Liver (tissue), 8 donors: ENCODE measurements at regions not wholly inside any gene's neighbourhood (a gene's known extent, or its start where the extent isn't known, plus 50 kb on each side); places are given as distances from the start of the nearest gene placed in this dataset.
A peak's percentile ranks its signal among the peaks of the same experiment; 100 is the strongest.

Experiments used
- DNase-seq: peaks from one replicate; pipeline ENCODE4 v3.0.0-alpha.2; 2017; ENCODE audit warnings: low spot score
- H3K27ac ChIP-seq, 2 donors: one replicate each; pipeline ENCODE4 v1.7.0; 2013; ENCODE audit warnings: inconsistent platforms in 2 of 2, low read length in 2 of 2, control low read depth in 1 of 2, low read depth in 1 of 2, mild to moderate bottlenecking in 1 of 2
- H3K27me3 ChIP-seq, 4 donors: one replicate each; pipeline versions ENCODE4 v1.6.1 to v1.7.0; 2013; ENCODE audit warnings: low read length in 3 of 4, inconsistent platforms in 1 of 4, mild to moderate bottlenecking in 1 of 4, moderate library complexity in 1 of 4; ENCODE audit not compliant: control insufficient read depth in 4 of 4, insufficient read depth in 4 of 4
- H3K36me3 ChIP-seq, 4 donors: one replicate each; pipeline versions ENCODE4 v1.6.1 to v1.7.0; 2013; ENCODE audit warnings: low read length in 3 of 4, mild to moderate bottlenecking in 3 of 4, low read depth in 1 of 4, moderate library complexity in 1 of 4; ENCODE audit not compliant: control insufficient read depth in 4 of 4, insufficient read depth in 3 of 4
- H3K4me1 ChIP-seq, 4 donors: one replicate each; pipeline versions ENCODE4 v1.6.1 to v1.7.0; 2013; ENCODE audit warnings: low read length in 3 of 4, mild to moderate bottlenecking in 3 of 4, moderate library complexity in 1 of 4; ENCODE audit not compliant: control insufficient read depth in 4 of 4, insufficient read depth in 4 of 4
- H3K4me3 ChIP-seq, 3 donors: one replicate each; pipeline versions ENCODE4 v1.6.1 to v1.7.0; 2013; ENCODE audit warnings: low read length in 3 of 3, control low read depth in 1 of 3, low read depth in 1 of 3, mild to moderate bottlenecking in 1 of 3
- H3K9ac ChIP-seq, 2 donors: one replicate each; pipeline ENCODE4 v1.7.0; 2013; ENCODE audit warnings: low read length in 2 of 2, mild to moderate bottlenecking in 2 of 2, moderate library complexity in 2 of 2, control low read depth in 1 of 2, low read depth in 1 of 2
- H3K9me3 ChIP-seq, 4 donors: one replicate each; pipeline versions ENCODE4 v1.6.1 to v1.7.0; 2013; ENCODE audit warnings: low read length in 3 of 4; ENCODE audit not compliant: control insufficient read depth in 4 of 4
- CTCF ChIP-seq: fragments of 150-350 bp; IDR thresholded peaks from 2 replicates; pipeline ENCODE4 v1.5.1; 2017; ENCODE audit warnings: improper control_type of control experiment, low read depth, low read length; ENCODE audit not compliant: missing input control
- EGR1 ChIP-seq, 2 donors: IDR thresholded peaks; 2 replicates each; pipeline ENCODE4 v1.6.1; 2016 to 2018; ENCODE audit warnings: antibody characterized with exemption in 2 of 2, low read depth in 2 of 2
- FOXA2 ChIP-seq: IDR thresholded peaks from 2 replicates; pipeline ENCODE4 v1.6.1; 2016; ENCODE audit warnings: antibody characterized with exemption
- GABPA ChIP-seq, 2 donors: IDR thresholded peaks in 1 of 2; conservative IDR thresholded peaks in 1 of 2; 2 replicates each; pipeline ENCODE4 v1.6.1; 2016; ENCODE audit warnings: antibody characterized with exemption in 2 of 2, mild to moderate bottlenecking in 1 of 2, moderate library complexity in 1 of 2
- HNF4A ChIP-seq, 2 donors: conservative IDR thresholded peaks; 2 replicates each; pipeline ENCODE4 v1.6.1; 2016; ENCODE audit warnings: antibody characterized with exemption in 2 of 2, mild to moderate bottlenecking in 2 of 2
- JUND ChIP-seq, 2 donors: IDR thresholded peaks; 2 replicates each; pipeline ENCODE4 v1.6.1; 2016; ENCODE audit warnings: antibody characterized with exemption in 2 of 2
- MAX ChIP-seq: IDR thresholded peaks from 2 replicates; pipeline ENCODE4 v1.6.1; 2016; ENCODE audit warnings: antibody characterized with exemption
- NR2F2 ChIP-seq: IDR thresholded peaks from 2 replicates; pipeline ENCODE4 v1.6.1; 2016; ENCODE audit warnings: antibody characterized with exemption
- RAD21 ChIP-seq, 2 donors: IDR thresholded peaks; 2 replicates each; pipeline ENCODE4 v1.6.1; 2016; ENCODE audit warnings: antibody characterized with exemption in 2 of 2, mild to moderate bottlenecking in 2 of 2
- REST ChIP-seq: IDR thresholded peaks from 2 replicates; pipeline ENCODE4 v1.6.1; 2016; ENCODE audit warnings: antibody characterized with exemption, mild to moderate bottlenecking
- RXRA ChIP-seq, 2 donors: IDR thresholded peaks; 2 replicates each; pipeline ENCODE4 v1.6.1; 2017 to 2018; ENCODE audit warnings: antibody characterized with exemption in 2 of 2, mild to moderate bottlenecking in 1 of 2
- SP1 ChIP-seq: IDR thresholded peaks from 2 replicates; pipeline ENCODE4 v1.6.1; 2018; ENCODE audit warnings: antibody characterized with exemption, mild to moderate bottlenecking
- YY1 ChIP-seq: IDR thresholded peaks from 2 replicates; pipeline ENCODE4 v1.6.1; 2016; ENCODE audit warnings: antibody characterized with exemption, mild to moderate bottlenecking
- WGBS: extraction: QIAGEN DNeasy Blood & Tissue Kit; methylation state at CpG from one replicate; pipeline ENCODE4 v1.1.7; 2013; 5-methylcytosine and 5-hydroxymethylcytosine counted together
- TF ChIP-seq, protein P1 (sequence below): IDR thresholded peaks from 2 replicates; pipeline ENCODE4 v1.6.1; 2016; ENCODE audit warnings: antibody characterized with exemption
- donor health status: healthy.
- donor health status: healthy.
- donor health status: healthy.
- donor health status: healthy.
- donor health status: healthy.

DNA sequence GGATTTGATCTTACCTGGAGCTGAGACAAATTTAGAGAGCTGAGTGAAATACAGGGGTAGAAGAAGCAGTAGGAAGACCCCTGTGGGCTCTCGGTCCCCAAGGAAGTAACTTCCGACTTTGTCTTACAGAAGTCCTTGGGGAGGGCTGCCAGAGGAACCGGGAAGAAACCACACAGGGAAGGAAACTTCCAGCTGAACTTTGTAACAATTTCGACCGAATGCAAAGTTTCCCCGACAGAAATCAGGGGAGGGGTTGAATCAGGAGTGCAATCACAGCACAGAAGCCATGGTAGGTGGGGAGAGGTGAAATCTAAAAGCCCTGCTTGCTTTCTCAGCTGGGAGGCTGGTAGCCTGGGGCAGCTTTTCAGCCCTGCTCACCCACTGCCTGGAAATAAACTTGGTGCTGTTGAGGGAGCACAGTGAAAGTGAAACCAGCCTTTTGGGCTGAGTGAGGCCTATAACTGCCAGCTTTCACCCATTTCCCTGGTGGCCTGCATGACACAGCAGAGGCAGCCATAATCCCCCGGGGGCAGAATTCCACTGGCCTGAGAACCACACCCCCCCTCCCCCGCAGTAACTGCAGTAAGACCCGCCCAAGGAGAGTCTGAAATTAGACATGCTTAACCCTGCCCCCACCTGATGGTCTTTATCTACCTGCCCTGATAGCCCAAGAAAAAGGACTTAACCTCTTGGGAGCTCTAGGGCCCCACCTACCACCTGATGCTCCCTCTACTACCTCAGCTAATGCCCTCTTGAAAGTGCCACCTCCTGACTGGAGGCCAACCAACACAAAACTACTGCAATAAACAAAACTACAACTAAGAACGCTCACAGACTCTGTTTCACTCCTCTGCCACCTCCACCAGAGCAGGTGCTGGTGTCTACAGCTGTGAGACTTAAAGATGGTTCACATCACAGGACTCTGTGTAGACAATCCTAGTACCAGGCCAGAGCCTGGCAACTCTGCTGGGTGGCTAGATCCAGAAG, 248.2 kb downstream of the PARM1 start:
- H3K4me3 ChIP-seq = no peak overlapping the region
- H3K9ac ChIP-seq = no peak overlapping the region
- no peaks in the 10 kb centered on the region for H3K36me3 ChIP-seq
- H3K4me1 ChIP-seq = no peaks in the 10 kb centered on the region
- H3K27me3 ChIP-seq = no peaks in the 10 kb centered on the region
- no peak overlapping the region for H3K27ac ChIP-seq
- TF ChIP-seq REST (no peak), SP1 (peak; percentile 6)
- H3K9me3 ChIP-seq = no peaks in the 10 kb centered on the region
- DNase-seq = no peak
- WGBS = 69% methylated on average over 10 of the region's 10 CpGs

DNA sequence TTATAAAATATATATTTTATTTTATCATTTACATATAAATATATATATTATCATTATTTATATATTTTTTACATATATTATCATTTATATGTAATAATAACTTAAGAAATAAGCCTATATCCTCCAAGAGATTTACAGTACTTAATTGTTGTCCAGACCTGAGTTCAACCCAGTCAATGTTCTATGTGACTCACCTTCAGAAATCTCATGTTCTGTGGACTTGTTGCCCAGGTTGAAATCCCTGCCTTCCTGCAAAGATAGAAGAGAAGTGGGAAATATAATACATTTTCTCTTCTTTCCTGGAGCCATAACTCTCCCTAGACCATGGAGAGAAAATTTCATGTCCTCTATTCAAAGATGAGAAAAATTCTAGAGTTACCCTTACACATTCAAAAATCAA, 247.3 kb downstream of the PARM1 start:
- Histone ChIP-seq H3K9ac (no peak overlapping the region), H3K36me3 (no peaks in the 10 kb centered on the region), H3K4me3 (no peak overlapping the region), H3K9me3 (no peaks in the 10 kb centered on the region), H3K4me1 (no peaks in the 10 kb centered on the region), H3K27me3 (no peaks in the 10 kb centered on the region), H3K27ac (no peak overlapping the region)
- DNase-seq = no peak
- TF ChIP-seq CTCF = no peak
- no peak for TF ChIP-seq HNF4A (conservative IDR thresholded peaks at IDR 0.05)
- TF ChIP-seq JUND (IDR thresholded peaks at IDR 0.05) = no peak
- no peak for TF ChIP-seq RXRA (IDR thresholded peaks at IDR 0.05)
- TF ChIP-seq, protein P1, sequence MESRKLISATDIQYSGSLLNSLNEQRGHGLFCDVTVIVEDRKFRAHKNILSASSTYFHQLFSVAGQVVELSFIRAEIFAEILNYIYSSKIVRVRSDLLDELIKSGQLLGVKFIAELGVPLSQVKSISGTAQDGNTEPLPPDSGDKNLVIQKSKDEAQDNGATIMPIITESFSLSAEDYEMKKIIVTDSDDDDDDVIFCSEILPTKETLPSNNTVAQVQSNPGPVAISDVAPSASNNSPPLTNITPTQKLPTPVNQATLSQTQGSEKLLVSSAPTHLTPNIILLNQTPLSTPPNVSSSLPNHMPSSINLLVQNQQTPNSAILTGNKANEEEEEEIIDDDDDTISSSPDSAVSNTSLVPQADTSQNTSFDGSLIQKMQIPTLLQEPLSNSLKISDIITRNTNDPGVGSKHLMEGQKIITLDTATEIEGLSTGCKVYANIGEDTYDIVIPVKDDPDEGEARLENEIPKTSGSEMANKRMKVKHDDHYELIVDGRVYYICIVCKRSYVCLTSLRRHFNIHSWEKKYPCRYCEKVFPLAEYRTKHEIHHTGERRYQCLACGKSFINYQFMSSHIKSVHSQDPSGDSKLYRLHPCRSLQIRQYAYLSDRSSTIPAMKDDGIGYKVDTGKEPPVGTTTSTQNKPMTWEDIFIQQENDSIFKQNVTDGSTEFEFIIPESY = no peak
- no peak for TF ChIP-seq MAX
- TF ChIP-seq RAD21 (IDR thresholded peaks at IDR 0.05) = no peak
- no peak for TF ChIP-seq YY1
- no peak for TF ChIP-seq SP1
- no peak for TF ChIP-seq NR2F2
- no peak for TF ChIP-seq GABPA (IDR thresholded peaks at IDR 0.05 in 1 of 2, conservative IDR thresholded peaks at IDR 0.05 in 1 of 2)
- no peak for TF ChIP-seq FOXA2
- no peak for TF ChIP-seq EGR1 (IDR thresholded peaks at IDR 0.05; ENCODE audit: low read depth in 2 of 2)
